Astrocyte of the spinal cord (primary cell): ENCODE measurements at regions not wholly inside any gene's neighbourhood (a gene's known extent, or its start where the extent isn't known, plus 50 kb on each side); places are given as distances from the start of the nearest gene placed in this dataset.

ENCODE experiments used
- DNase-seq: peaks from one replicate; pipeline ENCODE4 v3.0.0; 2011; ENCODE audit warnings: low read depth, low spot score
- H3K4me3 ChIP-seq: 2 replicates; pipeline ENCODE4 v1.5.1; 2011; ENCODE audit warnings: low read depth, mild to moderate bottlenecking, low read length, moderate library complexity
- CTCF ChIP-seq: IDR thresholded peaks from 2 replicates; pipeline ENCODE4 v1.5.1; 2012; ENCODE audit warnings: low read depth, mild to moderate bottlenecking, low read length, inconsistent platforms
- in situ Hi-C: cut with HindIII; loops from 2 replicates; pipeline ENCODE4 v1.10.0; 2017; ENCODE audit warnings: low sequenced_read_pairs

GRCh38 chr2:42987112-42987922 lies 194.9 kb upstream of the HAAO start:
- DNase-seq: peak; percentile 79
- in situ Hi-C loops: no loop called here
- no peak for TF ChIP-seq CTCF
- no peak overlapping the region for H3K4me3 ChIP-seq

- no peak for TF ChIP-seq CTCF
- no peak overlapping the region for H3K4me3 ChIP-seq
- DNase-seq: no peak
- in situ Hi-C loops: no loop called here
Measured at GRCh38 chr2:42984617-42985016, 192.2 kb upstream of the HAAO start.

GRCh38 chr2:42984081-42984480 lies 191.7 kb upstream of the HAAO start:
- no peak overlapping the region for H3K4me3 ChIP-seq
- in situ Hi-C loops: no loop called here
- no peak for DNase-seq
- TF ChIP-seq CTCF: no peak

- in situ Hi-C loops: no loop called here
- no peak for TF ChIP-seq CTCF
- no peak for DNase-seq
- H3K4me3 ChIP-seq: no peak overlapping the region
Measured at GRCh38 chr2:42980764-42981416, 188.5 kb upstream of the HAAO start.

- no peak overlapping the region for H3K4me3 ChIP-seq
- TF ChIP-seq CTCF: no peak
- in situ Hi-C loops: no loop called here
- DNase-seq: no peak
Measured at GRCh38 chr2:42979870-42980763, 187.7 kb upstream of the HAAO start.

- TF ChIP-seq CTCF: no peak
- in situ Hi-C loops: no loop called here
- H3K4me3 ChIP-seq: no peak overlapping the region
- DNase-seq: no peak
Measured at GRCh38 chr2:42979416-42979869, 187.1 kb upstream of the HAAO start.
